Hippocampal formation (tissue), 2 donors: ENCODE measurements at regions not wholly inside any gene's neighbourhood (a gene's known extent, or its start where the extent isn't known, plus 50 kb on each side); places are given as distances from the start of the nearest gene placed in this dataset.

Experiments used
- DNase-seq, 2 donors: peaks; one replicate each; lab custom pipeline; 2025; lab: John Stamatoyannopoulos, UW

DNA sequence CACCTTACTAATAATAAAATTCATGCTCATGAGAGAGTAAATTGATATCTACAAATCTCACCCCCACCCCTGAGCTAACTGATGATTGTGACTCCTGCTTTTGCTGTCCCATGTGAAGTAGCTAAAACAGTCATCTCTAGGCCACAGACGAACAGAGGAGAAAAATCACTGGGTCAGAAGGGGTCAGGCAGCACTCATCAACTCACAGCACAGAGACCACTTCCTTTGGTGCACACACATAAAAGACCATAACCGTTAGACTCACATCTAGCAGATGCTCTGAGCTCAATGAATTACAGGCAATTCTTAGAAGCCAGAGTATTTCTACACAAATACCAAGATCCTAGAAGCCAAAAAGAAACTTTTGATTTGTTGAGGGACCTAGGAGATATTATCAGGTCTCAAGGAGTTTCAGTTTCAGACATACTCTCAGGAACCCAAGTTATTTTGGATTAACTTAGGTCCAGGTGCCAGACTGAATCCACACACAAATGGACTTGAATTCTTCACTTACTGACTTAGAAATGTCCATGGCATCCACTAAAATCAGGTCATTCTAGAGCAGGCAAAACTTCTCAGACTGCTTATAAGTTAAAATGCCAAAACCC lies 65.0 kb upstream of the TES start:
- DNase-seq = no peak

DNA sequence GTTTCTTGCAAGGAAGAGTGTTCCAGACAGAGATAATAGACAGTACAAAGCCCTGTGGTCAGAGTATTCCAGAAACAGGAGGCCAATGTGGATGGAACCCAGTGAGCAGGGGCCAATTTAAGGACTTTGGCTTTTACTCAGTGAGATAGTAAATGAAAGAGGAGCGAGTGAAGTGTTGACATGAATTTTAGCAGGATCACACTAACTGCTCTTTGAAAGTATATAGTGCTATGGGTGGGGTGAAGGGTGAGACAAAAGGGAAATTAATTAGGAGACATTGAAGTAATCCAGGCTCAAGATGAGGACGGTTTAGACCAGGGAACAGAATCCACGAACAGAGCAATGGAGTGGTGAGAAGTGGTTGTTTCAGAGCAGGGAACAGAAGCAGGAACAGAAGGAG lies 62.2 kb upstream of the TES start:
- DNase-seq = no peak

DNA sequence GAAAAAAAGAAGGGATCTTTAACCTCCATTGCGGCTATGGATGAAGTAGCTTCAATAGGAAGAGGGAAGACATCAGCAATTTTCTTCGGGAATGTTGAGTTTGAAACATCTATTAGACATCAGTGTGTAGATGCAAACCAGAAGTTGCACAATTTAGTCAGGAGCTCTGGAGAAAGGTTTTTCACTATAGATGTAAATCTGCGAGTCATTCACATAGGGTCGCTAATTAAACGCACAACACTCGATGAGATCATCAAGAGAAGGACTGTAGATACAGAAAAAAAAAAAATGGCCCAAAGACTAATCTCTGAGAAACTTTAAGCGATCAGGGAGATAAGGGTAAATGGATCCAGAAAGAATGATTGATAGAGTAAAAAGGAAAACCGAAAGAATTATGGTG lies 61.7 kb upstream of the TES start:
- DNase-seq = no peak

DNA sequence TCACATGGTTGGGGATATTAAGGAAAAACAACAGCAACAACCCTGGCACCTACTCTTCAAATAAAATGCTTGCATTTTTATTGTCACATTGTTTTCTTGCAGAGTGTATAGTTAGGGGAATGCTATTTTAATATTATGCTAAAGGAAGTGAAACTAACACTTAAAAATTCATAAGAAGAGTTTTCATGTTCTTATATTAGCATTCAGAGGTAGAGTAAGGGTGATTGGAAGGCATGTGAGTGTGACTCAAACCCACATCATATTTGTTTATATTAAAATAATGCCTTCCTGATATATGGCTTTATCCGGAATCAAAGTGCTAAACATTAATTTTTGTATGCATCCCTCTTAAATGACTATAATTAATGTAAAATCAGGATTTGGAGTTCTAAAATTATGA lies 59.8 kb upstream of the TES start:
- no peak for DNase-seq

DNA sequence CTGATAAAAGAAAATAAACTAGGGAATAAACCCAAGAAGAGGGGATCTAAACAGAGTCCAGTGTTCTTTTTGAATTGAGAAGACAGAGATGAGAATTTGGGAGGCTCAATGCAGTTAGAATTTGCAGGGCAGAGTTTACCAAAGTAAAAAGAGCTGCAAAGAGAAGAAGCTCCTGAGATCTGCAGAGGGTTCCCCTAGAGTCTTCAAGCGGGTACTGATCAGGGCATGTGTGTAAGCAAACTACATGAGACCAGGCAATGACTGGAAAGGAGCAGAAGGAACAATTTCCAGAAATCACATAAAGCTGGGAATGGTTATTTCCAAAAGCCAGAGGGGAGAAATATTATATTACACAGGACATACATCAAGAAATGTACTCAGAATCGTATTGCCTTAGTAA lies 58.1 kb upstream of the TES start:
- no peak for DNase-seq

DNA sequence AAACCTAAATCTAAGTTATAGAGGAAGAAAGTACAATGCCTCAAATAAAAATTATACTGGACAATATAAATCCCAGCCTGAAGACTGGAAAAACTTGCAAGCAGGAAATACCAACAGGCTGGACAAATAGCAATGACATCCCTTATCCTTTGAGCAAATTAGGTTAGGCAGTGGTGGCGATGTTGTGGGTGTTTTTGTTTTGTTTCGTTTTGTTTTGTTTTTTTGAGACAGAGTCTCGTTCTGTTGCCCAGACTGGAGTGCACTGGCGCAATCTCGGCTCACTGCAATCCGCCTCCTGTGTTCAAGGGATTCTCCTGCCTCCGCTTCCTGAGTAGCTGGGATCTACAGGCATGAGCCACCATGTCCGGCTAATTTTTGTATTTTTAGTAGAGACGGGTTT lies 57.3 kb upstream of the TES start:
- DNase-seq = no peak

DNA sequence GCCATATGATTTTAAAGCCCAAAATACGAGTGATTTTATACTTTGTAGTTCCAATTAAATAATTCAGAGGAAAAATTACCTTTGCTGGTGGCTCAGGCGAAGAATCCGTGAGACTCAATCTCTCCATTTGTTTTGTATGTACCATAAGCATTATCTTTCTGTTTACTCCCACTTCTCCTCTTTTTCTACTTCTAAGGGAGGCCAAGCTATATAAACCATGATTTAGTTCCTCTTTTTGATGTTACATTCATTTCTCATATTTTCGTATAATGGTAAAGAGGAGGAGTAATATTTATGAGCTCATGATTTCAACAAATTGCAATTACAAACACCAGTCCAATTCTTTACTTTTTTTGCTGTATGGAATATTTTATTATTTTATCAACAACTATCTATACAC lies 50.6 kb upstream of the TES start:
- DNase-seq = no peak
